T-cell (primary cell): ENCODE measurements at regions not wholly inside any gene's neighbourhood (a gene's known extent, or its start where the extent isn't known, plus 50 kb on each side); places are given as distances from the start of the nearest gene placed in this dataset.

Experiments
- ATAC-seq, 4 experiments: fragments of 200-7000 bp in 3 of 4; fragments of 150-1000 bp in 1 of 4; cut with Tn5 transposase; replicated peaks in 1 of 4; 1 replicate in 3 of 4; 2 replicates in 1 of 4; pipeline ENCODE4 v1.10.0; 2021; ENCODE audit warnings: moderate library complexity in 3 of 4, mild to moderate bottlenecking in 2 of 4, moderate number of reproducible peaks in 1 of 4
- CTCF ChIA-PET, 2 donors: fragments of 300-600 bp; sonication (Branson Sonifier 250); formaldehyde crosslinking; loops; one replicate each; lab custom pipeline; 2022; ENCODE audit warnings: antibody characterized with exemption in 2 of 2; lab: Charles Lee
- POLR2A ChIA-PET, 2 donors: fragments of 300-600 bp; sonication (Branson Sonifier 250); formaldehyde crosslinking; loops; one replicate each; lab custom pipeline; 2022; ENCODE audit warnings: antibody characterized with exemption in 2 of 2; lab: Charles Lee
- DNase-seq, 35 experiments: peaks; one replicate each; pipeline versions ENCODE4 v3.0.0 to v3.0.0-alpha.2; 2013 to 2023
- H3K27ac ChIP-seq: one replicate; pipeline ENCODE4 v1.5.1; 2013; ENCODE audit warnings: low read length
- H3K27me3 ChIP-seq, 2 experiments: replicated peaks in 1 of 2; 1 replicate in 1 of 2; 2 replicates in 1 of 2; pipeline versions ENCODE4 v1.6.1 to v1.7.0; 2013; ENCODE audit warnings: low read length in 1 of 2, mixed read lengths in 1 of 2; ENCODE audit not compliant: control insufficient read depth in 2 of 2, insufficient read depth in 2 of 2; ENCODE audit errors: extremely low read depth in 1 of 2
- H3K36me3 ChIP-seq, 2 donors: 1 replicate in 1 of 2; 2 replicates in 1 of 2; pipeline versions ENCODE4 v1.6.1 to v1.7.0; 2013; ENCODE audit warnings: low read length in 1 of 2; ENCODE audit not compliant: control insufficient read depth in 2 of 2, insufficient read depth in 1 of 2; ENCODE audit errors: extremely low read depth in 1 of 2
- H3K4me1 ChIP-seq, 2 experiments: 1 replicate in 1 of 2; 2 replicates in 1 of 2; pipeline versions ENCODE4 v1.6.1 to v1.7.0; 2013; ENCODE audit warnings: low read length in 2 of 2, mixed read lengths in 1 of 2; ENCODE audit not compliant: insufficient read depth in 2 of 2, control insufficient read depth in 1 of 2; ENCODE audit errors: extremely low read depth in 1 of 2
- H3K4me3 ChIP-seq, 2 donors: 1 replicate in 1 of 2; 2 replicates in 1 of 2; pipeline versions ENCODE4 v1.5.1 to v1.7.0; 2013; ENCODE audit warnings: mild to moderate bottlenecking in 2 of 2, low read length in 1 of 2, moderate library complexity in 1 of 2; ENCODE audit not compliant: control insufficient read depth in 1 of 2; ENCODE audit errors: extremely low read depth in 1 of 2
- H3K9me3 ChIP-seq: 2 replicates; pipeline ENCODE4 v1.7.0; 2013
- H3K27ac Mint-ChIP-seq, 2 donors: one replicate each; pipeline ENCODE4 v1.8.0; 2020 to 2021; ENCODE audit warnings: mild to moderate bottlenecking in 2 of 2, mixed read lengths in 2 of 2
- H3K27me3 Mint-ChIP-seq, 2 donors: one replicate each; pipeline ENCODE4 v1.8.0; 2021 to 2022; ENCODE audit warnings: mixed read lengths in 2 of 2
- H3K36me3 Mint-ChIP-seq: one replicate; pipeline ENCODE4 v1.8.0; 2021; ENCODE audit warnings: mixed read lengths
- H3K4me1 Mint-ChIP-seq, 3 donors: one replicate each; pipeline ENCODE4 v1.8.0; 2020 to 2022; ENCODE audit warnings: mixed read lengths in 3 of 3, mild to moderate bottlenecking in 1 of 3
- H3K4me3 Mint-ChIP-seq, 3 donors: one replicate each; pipeline ENCODE4 v1.8.0; 2020 to 2022; ENCODE audit warnings: mild to moderate bottlenecking in 3 of 3, mixed read lengths in 3 of 3, moderate library complexity in 3 of 3
- H3K9me3 Mint-ChIP-seq, 3 donors: one replicate each; pipeline ENCODE4 v1.8.0; 2020 to 2022; ENCODE audit warnings: mixed read lengths in 3 of 3
- WGBS: methylation state at CpG from one replicate; pipeline ENCODE4 v1.1.5; 2013; ENCODE audit warnings: missing lambda C conversion rate; ENCODE audit not compliant: insufficient coverage; 5-methylcytosine and 5-hydroxymethylcytosine counted together

DNA sequence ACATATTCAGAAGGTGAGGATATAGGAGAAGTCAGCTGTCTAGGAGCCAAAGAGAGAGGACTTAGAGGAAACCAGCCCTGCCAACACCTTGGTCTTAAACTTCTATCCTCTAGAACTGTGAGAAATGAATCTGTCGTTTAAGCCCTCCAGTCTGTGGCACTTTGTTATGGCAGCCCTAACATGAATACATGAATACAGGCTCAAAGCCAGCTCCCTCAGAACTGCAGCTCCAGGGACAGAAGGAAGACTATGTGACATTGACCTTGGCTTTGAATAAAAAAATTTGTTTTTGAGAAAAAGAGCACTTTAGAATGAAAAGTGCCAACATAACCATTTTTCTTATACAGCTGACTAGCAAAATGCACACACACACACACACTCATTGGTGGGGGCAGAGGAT lies 110.9 kb upstream of the ATP2B2 start:
- H3K36me3 ChIP-seq, result no peaks in the 10 kb centered on the region
- no CpG with 5 or more reads among the region's 1 CpG for WGBS
- peaks cover 0 to 54% of the 10 kb centered on the region in 2 experiments for H3K27me3 ChIP-seq
- H3K27ac Mint-ChIP-seq, result no peak overlapping the region
- no peaks in the 10 kb centered on the region for H3K4me1 ChIP-seq
- peaks cover 37 to 52% of the 10 kb centered on the region in 2 donors for H3K27me3 Mint-ChIP-seq
- ATAC-seq, result no peak
- H3K9me3 ChIP-seq, result no peaks in the 10 kb centered on the region
- no peak overlapping the region for H3K27ac ChIP-seq
- CTCF ChIA-PET, result no interaction called here
- no peak overlapping the region for H3K4me3 Mint-ChIP-seq
- H3K4me1 Mint-ChIP-seq, result no peaks in the 10 kb centered on the region
- H3K36me3 Mint-ChIP-seq, result no peaks in the 10 kb centered on the region
- H3K9me3 Mint-ChIP-seq, result peaks cover 18 to 21% (median 20%) of the 10 kb centered on the region in 3 donors
- H3K4me3 ChIP-seq, result no peak overlapping the region
- POLR2A ChIA-PET, result no interaction called here
- no peak for DNase-seq

GRCh38 chr3:10619989-10620832 lies 114.8 kb upstream of the ATP2B2 start:
- WGBS, result 66% methylated on average over 10 of the region's 11 CpGs
- no peak overlapping the region for H3K4me3 ChIP-seq
- no peak for ATAC-seq

DNA sequence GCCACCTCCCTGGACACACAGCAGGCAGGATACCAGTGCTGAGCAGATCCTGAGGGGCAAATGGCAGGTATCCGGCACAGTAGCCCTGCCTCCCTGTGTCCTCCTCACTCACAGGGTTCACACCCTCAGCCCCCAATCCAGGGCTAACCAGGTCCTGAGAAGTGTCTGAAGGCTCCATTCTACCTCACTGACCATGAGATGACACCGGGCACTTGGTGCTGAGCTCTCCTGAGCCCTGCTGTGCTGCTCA lies 115.4 kb upstream of the ATP2B2 start:
- Mint-ChIP-seq H3K27me3 (peaks cover 25 to 30% of the 10 kb centered on the region in 2 donors), H3K9me3 (no peaks in the 10 kb centered on the region), H3K27ac (no peak overlapping the region), H3K4me3 (no peak overlapping the region), H3K4me1 (no peaks in the 10 kb centered on the region), H3K36me3 (no peaks in the 10 kb centered on the region)
- no peak overlapping the region for H3K4me3 ChIP-seq
- H3K27me3 ChIP-seq, result peaks cover 0 to 37% of the 10 kb centered on the region in 2 experiments
- 78% methylated on average over 2 of the region's 2 CpGs for WGBS
- ChIA-PET CTCF (no interaction called here), POLR2A (no interaction called here)
- no peak for ATAC-seq
- H3K4me1 ChIP-seq, result no peaks in the 10 kb centered on the region
- DNase-seq, result no peak
- no peak overlapping the region for H3K27ac ChIP-seq
- H3K36me3 ChIP-seq, result no peaks in the 10 kb centered on the region
- H3K9me3 ChIP-seq, result no peaks in the 10 kb centered on the region

More at GRCh38 chr3:10619989-10620832, 114.8 kb upstream of the ATP2B2 start:
- DNase-seq, result no peak
- Mint-ChIP-seq H3K27ac (no peak overlapping the region), H3K27me3 (peaks cover 23 to 30% of the 10 kb centered on the region in 2 donors), H3K4me3 (no peak overlapping the region), H3K36me3 (no peaks in the 10 kb centered on the region), H3K9me3 (no peaks in the 10 kb centered on the region), H3K4me1 (no peaks in the 10 kb centered on the region)
- Histone ChIP-seq H3K36me3 (no peaks in the 10 kb centered on the region), H3K27ac (no peak overlapping the region), H3K4me1 (no peaks in the 10 kb centered on the region), H3K9me3 (no peaks in the 10 kb centered on the region), H3K27me3 (peaks cover 0 to 36% of the 10 kb centered on the region in 2 experiments)
- ChIA-PET CTCF (no interaction called here), POLR2A (no interaction called here)

- Histone ChIP-seq H3K27ac (no peak overlapping the region), H3K27me3 (peaks cover 0 to 38% of the 10 kb centered on the region in 2 experiments), H3K36me3 (no peaks in the 10 kb centered on the region), H3K9me3 (no peaks in the 10 kb centered on the region), H3K4me1 (no peaks in the 10 kb centered on the region), H3K4me3 (no peak overlapping the region)
- H3K36me3 Mint-ChIP-seq, result no peaks in the 10 kb centered on the region
- ChIA-PET CTCF (no interaction called here), POLR2A (no interaction called here)
- no peaks in the 10 kb centered on the region for H3K4me1 Mint-ChIP-seq
- no peak overlapping the region for H3K4me3 Mint-ChIP-seq
- peaks cover 12 to 19% of the 10 kb centered on the region in 2 donors for H3K27me3 Mint-ChIP-seq
- no peak for ATAC-seq
- WGBS, result 71% methylated on average over 3 of the region's 4 CpGs
- no peak overlapping the region for H3K27ac Mint-ChIP-seq
- H3K9me3 Mint-ChIP-seq, result no peaks in the 10 kb centered on the region
- no peak for DNase-seq
These were observed 118.3 kb upstream of the ATP2B2 start for GRCh38 chr3:10623578-10624275.

GRCh38 chr3:10625323-10625722 lies 119.9 kb upstream of the ATP2B2 start:
- no peaks in the 10 kb centered on the region for H3K9me3 ChIP-seq
- WGBS, result 59% methylated on average over 9 of the region's 9 CpGs
- DNase-seq, result no peak
- Mint-ChIP-seq H3K4me1 (no peaks in the 10 kb centered on the region), H3K4me3 (no peak overlapping the region), H3K27me3 (peaks cover 10 to 13% of the 10 kb centered on the region in 2 donors), H3K27ac (no peak overlapping the region), H3K9me3 (no peaks in the 10 kb centered on the region), H3K36me3 (no peaks in the 10 kb centered on the region)
- ATAC-seq, result no peak
- no peaks in the 10 kb centered on the region for H3K4me1 ChIP-seq
- H3K36me3 ChIP-seq, result no peaks in the 10 kb centered on the region
- H3K4me3 ChIP-seq, result no peak overlapping the region
- peaks cover 0 to 33% of the 10 kb centered on the region in 2 experiments for H3K27me3 ChIP-seq
- CTCF ChIA-PET, result no interaction called here
- POLR2A ChIA-PET, result no interaction called here
- no peak overlapping the region for H3K27ac ChIP-seq

DNA sequence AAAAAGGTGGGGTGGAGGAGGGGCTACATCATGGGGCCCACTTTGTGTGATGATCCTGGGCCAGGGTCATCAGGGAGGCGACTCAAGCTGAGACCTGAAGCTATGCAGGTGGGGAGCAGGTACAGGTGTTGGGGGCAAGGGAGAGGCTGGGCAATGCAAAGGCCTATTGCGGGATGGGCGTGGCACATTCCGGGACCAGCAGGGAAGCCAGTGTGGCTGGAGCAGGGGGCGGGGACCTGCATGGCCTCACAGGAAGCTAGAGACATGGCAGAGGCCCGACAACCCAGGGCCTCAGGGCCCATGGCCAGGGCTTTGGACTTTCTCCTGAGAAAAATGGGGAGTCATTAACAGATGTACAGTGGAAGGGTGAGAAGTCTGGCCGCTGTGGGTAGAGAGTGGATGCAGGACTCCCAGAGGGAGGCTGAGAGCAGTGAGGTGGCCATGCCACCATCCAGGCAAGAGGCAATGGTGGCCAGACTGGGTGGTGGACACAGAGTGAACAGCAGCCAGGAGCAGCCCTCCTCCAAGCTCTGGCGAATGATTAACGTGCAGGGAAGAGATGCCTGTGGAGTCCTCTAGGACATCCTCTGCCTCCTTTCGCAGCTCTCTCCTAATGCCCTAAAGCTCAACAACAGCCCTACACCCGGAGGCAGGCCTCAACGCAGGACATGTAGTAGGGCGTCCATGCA lies 122.6 kb upstream of the ATP2B2 start:
- ChIA-PET POLR2A (no interaction called here), CTCF (no interaction called here)
- no peaks in the 10 kb centered on the region for H3K36me3 ChIP-seq
- ATAC-seq (no peak), DNase-seq (no peak)
- no peaks in the 10 kb centered on the region for H3K4me1 ChIP-seq
- WGBS, result 70% methylated on average over 11 of the region's 13 CpGs
- Mint-ChIP-seq H3K27me3 (peaks cover 3 to 25% of the 10 kb centered on the region in 2 donors), H3K4me3 (no peak overlapping the region), H3K9me3 (no peaks in the 10 kb centered on the region), H3K36me3 (no peaks in the 10 kb centered on the region), H3K27ac (no peak overlapping the region), H3K4me1 (no peaks in the 10 kb centered on the region)
- H3K27me3 ChIP-seq, result peaks cover 0 to 35% of the 10 kb centered on the region in 2 experiments
- H3K4me3 ChIP-seq, result no peak overlapping the region
- H3K27ac ChIP-seq, result no peak overlapping the region
- no peaks in the 10 kb centered on the region for H3K9me3 ChIP-seq
